Keratinocyte (primary cell): ENCODE measurements at regions not wholly inside any gene's neighbourhood (a gene's known extent, or its start where the extent isn't known, plus 50 kb on each side); places are given as distances from the start of the nearest gene placed in this dataset.

ENCODE experiments used
- EZH2 ChIP-seq: IDR thresholded peaks from one replicate; pipeline ENCODE4 v1.6.1; 2012; ENCODE audit warnings: inconsistent platforms, mild to moderate bottlenecking, low read length, moderate library complexity
- TF ChIP-seq, protein P1 (sequence below), 3 experiments: IDR thresholded peaks in 1 of 3; conservative IDR thresholded peaks in 1 of 3; optimal IDR thresholded peaks in 1 of 3; 2 replicates in 2 of 3; 3 replicates in 1 of 3; pipeline versions ENCODE3 to v1.5.1; 2011; ENCODE audit warnings: low read length in 3 of 3, mild to moderate bottlenecking in 3 of 3, moderate library complexity in 2 of 3, control low read depth in 1 of 3, inconsistent platforms in 1 of 3; ENCODE audit not compliant: insufficient read depth in 2 of 3; ENCODE audit errors: extremely low read depth in 1 of 3

DNA sequence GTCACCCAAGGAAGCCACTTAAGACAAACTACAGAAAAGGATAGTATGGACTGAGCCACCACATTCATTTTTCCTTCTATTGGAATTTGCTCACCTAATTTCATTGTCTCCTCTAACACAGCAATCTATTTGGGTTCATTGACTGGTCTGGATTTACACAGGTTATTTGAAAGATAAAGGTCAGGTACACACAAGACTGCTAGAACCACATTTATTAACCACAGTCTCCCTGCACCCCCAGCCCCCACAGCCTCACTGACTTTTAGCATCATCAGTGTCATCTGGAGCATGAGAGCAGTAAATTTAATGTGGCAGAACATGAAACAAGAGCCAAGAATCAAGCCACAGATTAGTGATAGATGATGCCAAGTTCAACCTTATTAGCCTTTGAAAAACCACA lies 226.9 kb upstream of the GYPC start:
- TF ChIP-seq, protein P1, sequence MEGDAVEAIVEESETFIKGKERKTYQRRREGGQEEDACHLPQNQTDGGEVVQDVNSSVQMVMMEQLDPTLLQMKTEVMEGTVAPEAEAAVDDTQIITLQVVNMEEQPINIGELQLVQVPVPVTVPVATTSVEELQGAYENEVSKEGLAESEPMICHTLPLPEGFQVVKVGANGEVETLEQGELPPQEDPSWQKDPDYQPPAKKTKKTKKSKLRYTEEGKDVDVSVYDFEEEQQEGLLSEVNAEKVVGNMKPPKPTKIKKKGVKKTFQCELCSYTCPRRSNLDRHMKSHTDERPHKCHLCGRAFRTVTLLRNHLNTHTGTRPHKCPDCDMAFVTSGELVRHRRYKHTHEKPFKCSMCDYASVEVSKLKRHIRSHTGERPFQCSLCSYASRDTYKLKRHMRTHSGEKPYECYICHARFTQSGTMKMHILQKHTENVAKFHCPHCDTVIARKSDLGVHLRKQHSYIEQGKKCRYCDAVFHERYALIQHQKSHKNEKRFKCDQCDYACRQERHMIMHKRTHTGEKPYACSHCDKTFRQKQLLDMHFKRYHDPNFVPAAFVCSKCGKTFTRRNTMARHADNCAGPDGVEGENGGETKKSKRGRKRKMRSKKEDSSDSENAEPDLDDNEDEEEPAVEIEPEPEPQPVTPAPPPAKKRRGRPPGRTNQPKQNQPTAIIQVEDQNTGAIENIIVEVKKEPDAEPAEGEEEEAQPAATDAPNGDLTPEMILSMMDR (optimal IDR thresholded peaks at IDR 0.05 in 1 of 3, IDR thresholded peaks at IDR 0.05 in 1 of 3, conservative IDR thresholded peaks at IDR 0.05 in 1 of 3; ENCODE audit: extremely low read depth in 1 of 3, insufficient read depth in 2 of 3, low read length in 3 of 3): no peak
- no peak for TF ChIP-seq EZH2
